T-helper 17 cell (primary cell): ENCODE measurements at regions not wholly inside any gene's neighbourhood (a gene's known extent, or its start where the extent isn't known, plus 50 kb on each side); places are given as distances from the start of the nearest gene placed in this dataset.
"Not testable (repeated sequence)": the region's sequence is repeated elsewhere in the genome, so short reads cannot be mapped to it uniquely, and the experiment has no call there.

Experiments used
- ATAC-seq: fragments of 150-1000 bp; cut with Tn5 transposase; 2 replicates; pipeline ENCODE4 v1.10.0; 2021; ENCODE audit warnings: mild to moderate bottlenecking, moderate library complexity
- DNase-seq, 3 donors: peaks; one replicate each; pipeline versions ENCODE4 v3.0.0 to v3.0.0-alpha.2; 2020 to 2021
- H3K9me3 ChIP-seq: one replicate; pipeline ENCODE4 v1.7.0; 2013; ENCODE audit warnings: low read length, mild to moderate bottlenecking; ENCODE audit not compliant: control insufficient read depth, poor library complexity, severe bottlenecking
- H3K27ac Mint-ChIP-seq: one replicate; pipeline ENCODE4 v1.8.0; 2022; ENCODE audit warnings: mild to moderate bottlenecking, moderate library complexity, mixed read lengths
- H3K27me3 Mint-ChIP-seq: one replicate; pipeline ENCODE4 v1.8.0; 2022; ENCODE audit warnings: mixed read lengths
- H3K36me3 Mint-ChIP-seq: one replicate; pipeline ENCODE4 v1.8.0; 2022; ENCODE audit warnings: low read depth, mixed read lengths
- H3K4me1 Mint-ChIP-seq: one replicate; pipeline ENCODE4 v1.8.0; 2022; ENCODE audit warnings: mild to moderate bottlenecking, mixed read lengths
- H3K4me3 Mint-ChIP-seq: one replicate; pipeline ENCODE4 v1.8.0; 2022; ENCODE audit warnings: mild to moderate bottlenecking, moderate library complexity, mixed read lengths

GRCh38 chr13:44141725-44142539 lies 231.7 kb upstream of the SERP2 start:
- peak; percentile 88 to 92 (median 88) for DNase-seq
- peaks cover 22% of the 10 kb centered on the region for H3K27me3 Mint-ChIP-seq
- peaks cover 3% of the 10 kb centered on the region for H3K36me3 Mint-ChIP-seq
- H3K4me1 Mint-ChIP-seq, result peaks cover 16% of the 10 kb centered on the region
- H3K4me3 Mint-ChIP-seq, result peak overlapping the region; percentile 84
- peak overlapping the region; percentile 93 for H3K27ac Mint-ChIP-seq
- H3K9me3 ChIP-seq, result no peaks in the 10 kb centered on the region
- peak; percentile 99 for ATAC-seq

- Mint-ChIP-seq H3K27ac (peak overlapping the region; percentile 93), H3K4me1 (peaks cover 16% of the 10 kb centered on the region), H3K4me3 (peak overlapping the region; percentile 84), H3K27me3 (peaks cover 16% of the 10 kb centered on the region), H3K36me3 (peaks cover 3% of the 10 kb centered on the region)
- no peaks in the 10 kb centered on the region for H3K9me3 ChIP-seq
- ATAC-seq (peak; percentile 5), DNase-seq (no peak)
Measured at GRCh38 chr13:44142540-44142867, 231.1 kb upstream of the SERP2 start.

DNA sequence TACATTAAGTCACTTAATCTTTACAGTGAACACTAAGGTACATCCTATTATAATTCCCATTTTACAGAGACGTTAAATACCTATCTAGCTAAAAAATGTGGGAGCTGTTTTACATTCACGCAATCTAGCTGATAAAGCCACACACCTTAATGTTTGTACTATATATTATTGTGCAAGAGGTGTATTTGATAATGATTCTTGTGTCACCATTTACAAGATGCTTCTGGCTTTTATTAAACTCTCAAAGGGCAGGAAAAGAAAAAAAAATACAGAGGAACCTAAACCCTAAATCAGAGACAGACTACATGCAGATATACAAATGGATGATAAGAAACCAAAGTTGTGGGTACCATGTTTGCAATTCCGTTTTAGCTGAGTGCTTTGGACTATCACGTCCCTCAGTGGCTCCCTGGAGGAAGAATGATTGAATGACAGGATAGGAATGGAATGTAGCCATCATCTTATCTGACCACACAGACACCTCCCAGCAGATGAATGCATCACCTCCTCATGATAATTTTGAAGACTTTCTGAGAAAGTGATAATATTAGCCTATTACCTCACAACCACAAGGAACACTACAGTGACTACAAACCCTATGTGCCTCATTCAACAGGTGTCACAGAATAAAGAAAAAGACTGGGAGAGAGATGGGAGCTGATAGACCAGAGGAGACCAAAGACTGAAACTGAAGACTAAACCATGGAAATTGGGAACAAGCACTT lies 230.5 kb upstream of the SERP2 start:
- no peaks in the 10 kb centered on the region for H3K9me3 ChIP-seq
- Mint-ChIP-seq H3K27me3 (peaks cover 13% of the 10 kb centered on the region), H3K36me3 (peaks cover 3% of the 10 kb centered on the region), H3K27ac (peak overlapping the region; percentile 93), H3K4me1 (peaks cover 16% of the 10 kb centered on the region), H3K4me3 (peak overlapping the region; percentile 84)
- DNase-seq (no peak), ATAC-seq (no peak)

- H3K4me3 Mint-ChIP-seq, result no peak overlapping the region
- H3K27me3 Mint-ChIP-seq, result peaks cover 13% of the 10 kb centered on the region
- no peaks in the 10 kb centered on the region for H3K9me3 ChIP-seq
- DNase-seq (no peak), ATAC-seq (no peak)
- H3K4me1 Mint-ChIP-seq, result peaks cover 15% of the 10 kb centered on the region
- peaks cover 3% of the 10 kb centered on the region for H3K36me3 Mint-ChIP-seq
- no peak overlapping the region for H3K27ac Mint-ChIP-seq
Measured at GRCh38 chr13:44146138-44146537, 227.5 kb upstream of the SERP2 start.

- no peaks in the 10 kb centered on the region for H3K9me3 ChIP-seq
- Mint-ChIP-seq H3K27me3 (peaks cover 13% of the 10 kb centered on the region), H3K27ac (no peak overlapping the region), H3K4me3 (no peak overlapping the region), H3K4me1 (peaks cover 6% of the 10 kb centered on the region), H3K36me3 (peaks cover 3% of the 10 kb centered on the region)
- ATAC-seq (no peak), DNase-seq (no peak)
Measured at GRCh38 chr13:44147233-44147632, 226.4 kb upstream of the SERP2 start.

DNA sequence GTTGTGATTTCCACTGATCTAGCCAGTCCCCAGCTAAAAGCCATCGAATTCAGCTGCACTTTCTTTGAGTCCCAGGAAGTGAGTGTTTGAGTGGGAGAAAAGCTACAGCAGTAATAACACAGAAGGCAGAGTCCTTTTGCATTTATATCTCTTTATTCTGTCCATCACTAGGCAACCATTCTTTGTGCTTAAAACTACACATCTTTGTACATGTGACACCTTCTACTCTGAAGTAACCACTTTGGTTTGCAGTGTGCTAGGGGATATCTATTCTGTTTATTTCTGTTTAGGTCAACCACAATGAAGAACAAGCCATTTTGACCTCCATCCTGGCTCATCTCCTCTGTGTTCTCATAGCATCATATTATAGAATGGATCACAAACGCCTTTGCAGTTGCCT lies 226.0 kb upstream of the SERP2 start:
- Mint-ChIP-seq H3K27ac (no peak overlapping the region), H3K4me3 (no peak overlapping the region), H3K36me3 (peaks cover 3% of the 10 kb centered on the region), H3K4me1 (peaks cover 2% of the 10 kb centered on the region), H3K27me3 (peaks cover 17% of the 10 kb centered on the region)
- ATAC-seq (no peak), DNase-seq (no peak)
- H3K9me3 ChIP-seq, result no peaks in the 10 kb centered on the region

DNA sequence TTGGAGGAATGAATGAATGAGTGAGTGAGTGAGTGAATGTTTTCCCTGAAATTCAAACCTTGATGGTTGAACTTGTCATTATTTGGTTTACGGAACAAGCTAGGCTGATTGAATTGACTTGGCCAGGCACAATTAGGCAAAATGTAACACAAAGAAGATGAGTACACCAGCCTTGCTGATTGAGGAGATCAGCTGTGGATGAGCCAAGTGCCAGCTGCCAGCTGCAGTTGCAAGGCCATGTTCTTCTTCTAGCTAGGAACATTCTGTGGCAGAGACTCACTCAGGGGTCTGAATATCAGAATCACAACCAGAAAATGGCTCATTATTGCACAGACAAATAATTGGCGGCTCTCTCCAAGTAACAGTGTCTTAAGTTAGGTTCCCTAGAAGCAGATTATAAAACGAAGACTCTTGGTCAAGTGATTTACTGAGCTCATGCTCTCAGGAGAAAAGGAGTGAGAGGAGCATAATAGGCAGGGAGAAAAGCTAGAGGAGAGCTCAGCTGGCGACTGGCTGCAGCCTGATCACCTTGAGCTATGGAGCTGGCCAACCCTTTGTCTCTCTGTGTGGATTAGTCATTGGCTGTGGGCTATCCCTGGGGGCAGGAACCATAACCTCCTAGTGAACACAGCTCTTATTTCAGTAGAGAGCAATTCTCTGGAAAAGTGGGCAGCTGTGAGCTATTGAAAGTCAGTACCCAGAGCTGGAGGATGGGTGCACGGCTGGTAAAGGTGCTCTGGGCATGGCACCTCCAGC lies 225.3 kb upstream of the SERP2 start:
- ATAC-seq (no peak), DNase-seq (no peak)
- Mint-ChIP-seq H3K27ac (no peak overlapping the region), H3K36me3 (peaks cover 3% of the 10 kb centered on the region), H3K27me3 (peaks cover 23% of the 10 kb centered on the region), H3K4me1 (peaks cover 1% of the 10 kb centered on the region), H3K4me3 (no peak overlapping the region)
- H3K9me3 ChIP-seq, result no peaks in the 10 kb centered on the region

DNA sequence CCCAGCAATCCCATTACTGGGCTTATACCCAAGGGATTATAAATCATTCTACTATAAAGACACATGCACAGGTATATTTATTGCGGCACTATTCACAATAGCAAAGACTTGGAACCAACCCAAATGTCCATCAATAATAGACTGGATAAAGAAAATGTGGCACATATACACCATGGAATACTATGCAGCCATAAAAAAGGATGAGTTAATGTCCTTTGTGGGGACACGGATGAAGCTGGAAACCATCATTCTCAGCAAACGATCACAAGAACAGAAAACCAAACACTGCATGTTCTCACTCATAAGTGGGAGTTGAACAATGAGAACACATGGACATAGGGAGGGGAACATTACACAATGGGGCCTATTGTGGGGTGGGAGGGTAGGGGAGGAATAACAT lies 224.4 kb upstream of the SERP2 start:
- not testable (repeated sequence) for H3K4me3 Mint-ChIP-seq, H3K36me3 Mint-ChIP-seq, ATAC-seq

GRCh38 chr13:44149821-44150220 lies 223.8 kb upstream of the SERP2 start:
- Mint-ChIP-seq H3K27ac (no peak overlapping the region), H3K27me3 (peaks cover 21% of the 10 kb centered on the region), H3K4me3 (no peak overlapping the region), H3K36me3 (peaks cover 3% of the 10 kb centered on the region), H3K4me1 (no peaks in the 10 kb centered on the region)
- H3K9me3 ChIP-seq, result no peaks in the 10 kb centered on the region
- ATAC-seq, result no peak
- no peak for DNase-seq

More for the DNA sequence above, 224.4 kb upstream of the SERP2 start:
- H3K4me1 Mint-ChIP-seq, DNase-seq, H3K27ac Mint-ChIP-seq, H3K9me3 ChIP-seq: not testable (repeated sequence)
- peaks cover 23% of the 10 kb centered on the region for H3K27me3 Mint-ChIP-seq

DNA sequence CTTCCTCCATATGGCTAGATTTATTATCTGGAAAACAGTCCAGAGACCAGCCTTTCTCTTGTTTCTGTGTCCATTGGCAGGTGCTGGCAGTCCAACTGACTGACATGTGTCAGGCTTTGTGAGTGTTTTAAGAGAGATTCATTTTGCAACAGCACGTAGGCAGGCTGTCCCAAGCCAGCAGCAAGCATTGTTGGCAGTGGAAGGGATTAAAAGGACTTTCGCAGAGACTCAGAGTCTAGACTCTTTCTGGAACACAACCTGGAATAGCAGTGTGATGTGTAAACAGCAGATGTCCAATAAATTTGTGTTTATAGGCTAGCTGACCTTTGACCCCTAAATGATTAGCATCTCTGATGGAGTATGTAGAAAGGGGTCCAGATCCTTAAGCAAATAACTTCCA lies 222.2 kb upstream of the SERP2 start:
- ATAC-seq (no peak), DNase-seq (no peak)
- no peaks in the 10 kb centered on the region for H3K4me1 Mint-ChIP-seq
- no peak overlapping the region for H3K4me3 Mint-ChIP-seq
- H3K27ac Mint-ChIP-seq, result no peak overlapping the region
- no peaks in the 10 kb centered on the region for H3K9me3 ChIP-seq
- H3K36me3 Mint-ChIP-seq, result peaks cover 4% of the 10 kb centered on the region
- H3K27me3 Mint-ChIP-seq, result peaks cover 18% of the 10 kb centered on the region

- Mint-ChIP-seq H3K4me3 (no peak overlapping the region), H3K4me1 (no peaks in the 10 kb centered on the region), H3K36me3 (peaks cover 3% of the 10 kb centered on the region), H3K27me3 (peaks cover 28% of the 10 kb centered on the region), H3K27ac (no peak overlapping the region)
- no peak for ATAC-seq
- no peak for DNase-seq
- no peaks in the 10 kb centered on the region for H3K9me3 ChIP-seq
Measured at GRCh38 chr13:44153496-44153895, 220.1 kb upstream of the SERP2 start.

- peaks cover 35% of the 10 kb centered on the region for H3K27me3 Mint-ChIP-seq
- peaks cover 3% of the 10 kb centered on the region for H3K36me3 Mint-ChIP-seq
- H3K27ac Mint-ChIP-seq, result no peak overlapping the region
- ATAC-seq (no peak), DNase-seq (no peak)
- H3K4me3 Mint-ChIP-seq, result no peak overlapping the region
- H3K9me3 ChIP-seq, result no peaks in the 10 kb centered on the region
- H3K4me1 Mint-ChIP-seq, result no peaks in the 10 kb centered on the region
Measured at GRCh38 chr13:44155422-44156293, 218.0 kb upstream of the SERP2 start.
